IMR-90 (cell line): ENCODE measurements at regions not wholly inside any gene's neighbourhood (a gene's known extent, or its start where the extent isn't known, plus 50 kb on each side); places are given as distances from the start of the nearest gene placed in this dataset.
"Not testable (repeated sequence)": the region's sequence is repeated elsewhere in the genome, so short reads cannot be mapped to it uniquely, and the experiment has no call there.

Experiments used
- ATAC-seq: fragments of 200-7000 bp; cut with Tn5 transposase; 2 replicates; pipeline ENCODE4 v1.9.1; 2020; ENCODE audit warnings: low read depth, mild to moderate bottlenecking, moderate library complexity
- BruUV-seq: library from RNA; stranded (reverse); fragments of 400-500 nt; replicated peaks from 2 replicates; lab custom pipeline; 2021; lab: Mats Ljungman, UMichigan
- CTCF ChIA-PET: fragments of 300-600 bp; formaldehyde crosslinking; extraction: SDS; loops from one replicate; lab custom pipeline; 2021; ENCODE audit warnings: antibody characterized with exemption; lab: Yijun Ruan, JAX
- POLR2A ChIA-PET: fragments of 300-600 bp; sonication (Branson Sonifier 250); formaldehyde crosslinking; loops from one replicate; lab custom pipeline; 2022; ENCODE audit warnings: antibody characterized with exemption; ENCODE audit not compliant: unreplicated experiment; lab: Charles Lee
- DNase-seq: peaks from one replicate; pipeline ENCODE4 v3.0.0; 2013
- H2AFZ ChIP-seq: replicated peaks from 2 replicates; pipeline ENCODE3; 2013; ENCODE audit warnings: low read length, mild to moderate bottlenecking; ENCODE audit not compliant: poor library complexity
- H2AK5ac ChIP-seq: 2 replicates; pipeline ENCODE4 v1.6.1; 2013; ENCODE audit warnings: low read depth, low read length, inconsistent platforms
- H2AK9ac ChIP-seq: replicated peaks from 2 replicates; pipeline ENCODE3; 2013; ENCODE audit warnings: mild to moderate bottlenecking, low read depth, low read length, moderate library complexity; ENCODE audit not compliant: poor library complexity
- H2BK120ac ChIP-seq: 2 replicates; pipeline ENCODE4 v1.6.1; 2013; ENCODE audit warnings: low read depth, low read length, inconsistent platforms
- H2BK15ac ChIP-seq: 3 replicates; pipeline ENCODE4 v1.6.1; 2013; ENCODE audit warnings: low read depth, low read length, inconsistent platforms
- H2BK20ac ChIP-seq: 2 replicates; pipeline ENCODE4 v1.6.1; 2013; ENCODE audit warnings: low read depth, mild to moderate bottlenecking, inconsistent platforms, low read length, moderate library complexity
- H2BK5ac ChIP-seq: 2 replicates; pipeline ENCODE4 v1.6.1; 2013; ENCODE audit warnings: mild to moderate bottlenecking, low read depth, low read length, inconsistent platforms; ENCODE audit not compliant: poor library complexity, severe bottlenecking
- H3K14ac ChIP-seq: replicated peaks from 2 replicates; pipeline ENCODE4 v1.6.1; 2013; ENCODE audit warnings: low read depth, low read length, inconsistent platforms
- H3K18ac ChIP-seq: 2 replicates; pipeline ENCODE4 v1.6.1; 2013; ENCODE audit warnings: low read depth, low read length, control low read depth
- H3K23ac ChIP-seq: 2 replicates; pipeline ENCODE4 v1.6.1; 2013; ENCODE audit warnings: low read depth, low read length, inconsistent platforms
- H3K27ac ChIP-seq: 2 replicates; pipeline ENCODE4 v1.5.1; 2013; ENCODE audit warnings: mild to moderate bottlenecking, control low read depth, low read length; ENCODE audit not compliant: insufficient read depth
- H3K27me3 ChIP-seq: 2 replicates; pipeline ENCODE4 v1.6.1; 2013; ENCODE audit warnings: low read length; ENCODE audit not compliant: control insufficient read depth, insufficient read depth
- H3K36me3 ChIP-seq: 2 replicates; pipeline ENCODE4 v1.6.1; 2013; ENCODE audit warnings: low read length, mixed read lengths; ENCODE audit not compliant: control insufficient read depth, insufficient read depth
- H3K4ac ChIP-seq: 2 replicates; pipeline ENCODE4 v1.6.1; 2013; ENCODE audit warnings: low read depth, low read length, inconsistent platforms
- H3K4me1 ChIP-seq: 2 replicates; pipeline ENCODE4 v1.6.1; 2013; ENCODE audit warnings: low read length, mixed read lengths; ENCODE audit not compliant: control insufficient read depth, insufficient read depth
- H3K4me2 ChIP-seq: 2 replicates; pipeline ENCODE4 v1.6.1; 2013; ENCODE audit warnings: low read depth, mild to moderate bottlenecking, control low read depth, low read length, moderate library complexity
- H3K4me3 ChIP-seq: 2 replicates; pipeline ENCODE4 v1.5.1; 2013; ENCODE audit warnings: low read depth, mild to moderate bottlenecking, control low read depth, low read length, moderate library complexity; ENCODE audit not compliant: insufficient read depth
- H3K56ac ChIP-seq: 2 replicates; pipeline ENCODE4 v1.6.1; 2013; ENCODE audit warnings: low read length, inconsistent platforms; ENCODE audit not compliant: insufficient read depth; ENCODE audit errors: extremely low read depth
- H3K79me1 ChIP-seq, 2 experiments: 2 replicates each; pipeline ENCODE4 v1.6.1; 2013; ENCODE audit warnings: low read length in 2 of 2, inconsistent platforms in 1 of 2, low read depth in 1 of 2
- H3K9ac ChIP-seq: 2 replicates; pipeline ENCODE4 v1.6.1; 2013; ENCODE audit warnings: low read depth, low read length, control low read depth
- H3K9me1 ChIP-seq: 2 replicates; pipeline ENCODE4 v1.6.1; 2013; ENCODE audit warnings: low read length, inconsistent platforms; ENCODE audit not compliant: insufficient read depth
- H3K9me3 ChIP-seq: 2 replicates; pipeline ENCODE4 v1.6.1; 2013; ENCODE audit warnings: low read length; ENCODE audit not compliant: control insufficient read depth, insufficient read depth
- H4K20me1 ChIP-seq: 2 replicates; pipeline ENCODE4 v1.6.1; 2013; ENCODE audit warnings: low read length, inconsistent platforms; ENCODE audit not compliant: insufficient read depth
- H4K5ac ChIP-seq: 2 replicates; pipeline ENCODE4 v1.6.1; 2013; ENCODE audit warnings: mild to moderate bottlenecking, low read depth, low read length, control low read depth
- H4K8ac ChIP-seq, 2 experiments: 2 replicates each; pipeline ENCODE4 v1.6.1; 2013; ENCODE audit warnings: low read depth in 2 of 2, low read length in 2 of 2, control low read depth in 1 of 2, inconsistent platforms in 1 of 2
- H4K91ac ChIP-seq: 2 replicates; pipeline ENCODE4 v1.6.1; 2013; ENCODE audit warnings: low read depth, low read length, inconsistent platforms; ENCODE audit not compliant: insufficient read depth
- CHD1 ChIP-seq: IDR thresholded peaks from 2 replicates; pipeline ENCODE4 v1.6.1; 2012; ENCODE audit warnings: low read depth, low read length, improper control_type of control experiment
- MXI1 ChIP-seq: IDR thresholded peaks from 2 replicates; pipeline ENCODE4 v1.6.1; 2012; ENCODE audit warnings: low read depth, mild to moderate bottlenecking, low read length, moderate library complexity, borderline replicate concordance
- WGBS, 2 experiments: methylation state at CpG; one replicate each; pipeline versions ENCODE4 v1.1.5 to v1.1.7; 2013; ENCODE audit warnings: missing lambda C conversion rate in 2 of 2; ENCODE audit not compliant: insufficient read length in 1 of 2; ENCODE audit errors: extremely low coverage in 2 of 2; 5-methylcytosine and 5-hydroxymethylcytosine counted together
- dilution Hi-C: fragments of 300-500 bp; cut with HindIII; formaldehyde crosslinking; loops from one replicate; pipeline ENCODE4 v1.14.3; 2018; ENCODE audit warnings: low sequenced_read_pairs; ENCODE audit not compliant: unreplicated experiment
- in situ Hi-C: fragments of 300-500 bp; cut with MboI; formaldehyde crosslinking; loops from 3 replicates; pipeline ENCODE4 v1.14.3; 2019; ENCODE audit warnings: low sequenced_read_pairs, inconsistent platforms, mixed read lengths
- intact Hi-C: fragments of 100-400 bp; cut with micrococcal nuclease; formaldehyde crosslinking; loops from 2 replicates; pipeline ENCODE4 v1.10.0; 2022
- TF ChIP-seq, protein P1 (sequence below): fragments of 150-350 bp; IDR thresholded peaks from 2 replicates; pipeline ENCODE4 v1.6.1; 2017; ENCODE audit warnings: mild to moderate bottlenecking, antibody characterized with exemption, low read length, low read depth

- no peak overlapping the region for H2BK15ac ChIP-seq
- H3K9me1 ChIP-seq, result no peaks in the 10 kb centered on the region
- no peak overlapping the region for H3K18ac ChIP-seq
- H2AFZ ChIP-seq, result no peak overlapping the region
- H4K8ac ChIP-seq, result no peak overlapping the region
- H3K36me3 ChIP-seq, result no peaks in the 10 kb centered on the region
- WGBS, 2 experiments, result no CpG with 5 or more reads among the region's 9 CpGs
- no peak for DNase-seq
- no peaks in the 10 kb centered on the region for H3K4me1 ChIP-seq
- H4K5ac ChIP-seq, result no peak overlapping the region
- no peak overlapping the region for H3K23ac ChIP-seq
- no peak overlapping the region for H2BK5ac ChIP-seq
- H3K9me3 ChIP-seq, result peaks cover 3% of the 10 kb centered on the region; the same call in 1 of the 2 replicates
- dilution Hi-C loops (no loop called here), intact Hi-C loops (no loop called here), in situ Hi-C loops (no loop called here)
- H3K27me3 ChIP-seq, result no peaks in the 10 kb centered on the region
- H3K4me3 ChIP-seq, result no peak overlapping the region
- TF ChIP-seq, protein P1, sequence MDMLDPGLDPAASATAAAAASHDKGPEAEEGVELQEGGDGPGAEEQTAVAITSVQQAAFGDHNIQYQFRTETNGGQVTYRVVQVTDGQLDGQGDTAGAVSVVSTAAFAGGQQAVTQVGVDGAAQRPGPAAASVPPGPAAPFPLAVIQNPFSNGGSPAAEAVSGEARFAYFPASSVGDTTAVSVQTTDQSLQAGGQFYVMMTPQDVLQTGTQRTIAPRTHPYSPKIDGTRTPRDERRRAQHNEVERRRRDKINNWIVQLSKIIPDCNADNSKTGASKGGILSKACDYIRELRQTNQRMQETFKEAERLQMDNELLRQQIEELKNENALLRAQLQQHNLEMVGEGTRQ, result no peak
- TF ChIP-seq MXI1, result no peak
- TF ChIP-seq CHD1, result no peak
- H4K91ac ChIP-seq, result no peak overlapping the region
- H3K9ac ChIP-seq, result no peak overlapping the region
- no peaks in the 10 kb centered on the region for H3K79me1 ChIP-seq
- H3K4ac ChIP-seq, result no peak overlapping the region
- H3K56ac ChIP-seq, result no peak overlapping the region
- no peaks in the 10 kb centered on the region for H4K20me1 ChIP-seq
- no peak overlapping the region for H2AK5ac ChIP-seq
- H2BK120ac ChIP-seq, result no peak overlapping the region
- no peak for ATAC-seq
- no peak overlapping the region for H3K14ac ChIP-seq
- ChIA-PET POLR2A (no interaction called here), CTCF (no interaction called here)
- H2AK9ac ChIP-seq, result no peak overlapping the region
- H3K4me2 ChIP-seq, result no peak overlapping the region
- no peak overlapping the region for H2BK20ac ChIP-seq
- no TSS peak for BruUV-seq
- H3K27ac ChIP-seq, result no peak overlapping the region
These were observed 133.3 kb upstream of the PCDH7 start for GRCh38 chr4:30586850-30587249.

DNA sequence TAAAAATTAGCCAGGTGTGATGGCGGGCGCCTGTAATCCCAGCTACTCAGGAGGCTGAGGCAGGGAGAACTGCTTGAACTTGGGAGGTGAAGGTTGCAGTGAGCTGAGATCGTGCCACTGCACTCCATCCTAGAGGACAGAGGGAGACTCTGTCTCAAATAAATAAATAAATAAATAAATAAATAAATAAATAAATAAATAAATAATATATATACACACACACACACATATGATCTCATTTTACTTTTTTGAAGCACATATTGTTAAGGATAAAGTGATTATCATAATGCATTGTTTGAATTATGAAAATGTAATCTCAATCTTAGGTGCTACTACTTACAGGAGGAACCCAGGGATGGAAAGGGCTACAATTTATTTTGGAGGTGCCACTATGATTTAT, 130.5 kb upstream of the PCDH7 start:
- intact Hi-C loops, H3K9me3 ChIP-seq, H3K4me2 ChIP-seq, H2AFZ ChIP-seq, H2BK15ac ChIP-seq, H3K9me1 ChIP-seq, H3K56ac ChIP-seq, H2BK20ac ChIP-seq, H3K36me3 ChIP-seq, in situ Hi-C loops, H3K23ac ChIP-seq, H4K5ac ChIP-seq, H4K91ac ChIP-seq, POLR2A ChIA-PET, H3K4me1 ChIP-seq, BruUV-seq, H2BK120ac ChIP-seq, H2AK9ac ChIP-seq, H3K27ac ChIP-seq, CTCF ChIA-PET, H3K14ac ChIP-seq, H4K8ac ChIP-seq, DNase-seq, H3K79me1 ChIP-seq, H2AK5ac ChIP-seq, H3K9ac ChIP-seq, ATAC-seq, dilution Hi-C loops, H3K18ac ChIP-seq, H3K27me3 ChIP-seq, H4K20me1 ChIP-seq, H2BK5ac ChIP-seq, H3K4me3 ChIP-seq, H3K4ac ChIP-seq: not testable (repeated sequence)
- WGBS, 2 experiments, result no CpG with 5 or more reads among the region's 3 CpGs
